NCI-H2227 (cell line): ENCODE measurements at regions not wholly inside any gene's neighbourhood (a gene's known extent, or its start where the extent isn't known, plus 50 kb on each side); places are given as distances from the start of the nearest gene placed in this dataset.
"Not testable (repeated sequence)": the region's sequence is repeated elsewhere in the genome, so short reads cannot be mapped to it uniquely, and the experiment has no call there.

Experiments used
- DNase-seq: peaks from one replicate; lab custom pipeline; 2025; ENCODE audit not compliant: unreplicated experiment; lab: John Stamatoyannopoulos, UW

DNA sequence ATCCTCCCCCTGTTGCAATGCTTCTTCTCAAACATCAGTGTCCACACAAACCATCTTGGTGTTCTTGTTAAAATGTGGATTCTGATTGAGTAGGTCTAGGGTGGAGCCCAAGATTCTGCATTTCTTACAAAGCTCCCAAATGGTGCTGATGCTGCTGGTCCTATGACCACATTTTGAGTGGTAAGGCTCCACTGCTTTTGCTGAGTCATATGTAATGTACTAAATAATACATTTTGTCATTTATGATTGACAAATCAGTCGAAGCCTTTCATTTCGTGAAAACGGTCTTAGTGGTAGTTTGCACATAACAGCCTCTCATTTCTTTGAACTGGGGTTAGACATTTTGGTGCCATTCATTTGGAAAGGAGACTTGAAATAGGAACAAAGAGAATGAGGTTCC is 286.3 kb upstream of the DPP6 start:
- not testable (repeated sequence) for DNase-seq

DNA sequence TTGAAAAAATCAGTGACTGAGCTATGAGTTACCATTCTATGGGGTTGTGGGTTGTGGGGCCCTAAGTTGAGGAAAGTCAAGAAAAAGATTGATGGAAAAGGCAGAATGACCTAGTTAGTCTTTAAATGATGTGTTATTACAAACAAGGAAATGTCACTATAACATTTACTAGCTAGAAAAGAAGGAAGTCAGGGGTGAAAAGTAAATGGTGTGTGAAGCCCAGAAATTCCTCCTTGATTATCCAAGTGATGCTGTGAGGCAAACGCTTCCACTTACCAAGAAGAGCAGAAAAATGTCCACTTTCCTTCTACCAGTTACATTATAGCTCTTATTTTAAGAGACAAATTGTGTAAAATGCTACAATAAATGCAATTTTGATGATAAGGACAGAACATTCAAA is 285.3 kb upstream of the DPP6 start:
- not testable (repeated sequence) for DNase-seq

DNA sequence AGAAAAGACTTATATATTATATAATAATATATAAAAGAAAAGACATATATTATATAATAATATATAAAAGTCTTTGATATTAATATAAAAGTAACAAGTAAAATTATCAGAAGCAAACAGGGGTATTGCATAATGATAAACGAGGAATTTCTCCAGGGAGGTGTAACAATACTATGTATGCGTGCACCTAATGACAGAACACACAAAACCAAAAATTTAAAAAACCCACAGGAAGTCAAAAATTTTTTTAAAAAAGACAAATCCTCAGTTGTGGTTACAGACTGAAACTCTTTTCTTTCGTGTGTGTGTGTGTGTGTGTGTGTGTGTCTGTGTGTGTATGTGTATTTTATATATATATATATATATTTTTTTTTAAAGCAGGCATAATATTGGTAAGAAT is 279.2 kb upstream of the DPP6 start:
- DNase-seq: no peak

GRCh38 chr7:153776940-153777339 is 275.3 kb upstream of the DPP6 start:
- not testable (repeated sequence) for DNase-seq

- DNase-seq: not testable (repeated sequence)
These were observed 254.8 kb upstream of the DPP6 start for GRCh38 chr7:153797363-153797762.

- DNase-seq: no peak
These were observed 244.1 kb upstream of the DPP6 start for GRCh38 chr7:153808117-153808516.

DNA sequence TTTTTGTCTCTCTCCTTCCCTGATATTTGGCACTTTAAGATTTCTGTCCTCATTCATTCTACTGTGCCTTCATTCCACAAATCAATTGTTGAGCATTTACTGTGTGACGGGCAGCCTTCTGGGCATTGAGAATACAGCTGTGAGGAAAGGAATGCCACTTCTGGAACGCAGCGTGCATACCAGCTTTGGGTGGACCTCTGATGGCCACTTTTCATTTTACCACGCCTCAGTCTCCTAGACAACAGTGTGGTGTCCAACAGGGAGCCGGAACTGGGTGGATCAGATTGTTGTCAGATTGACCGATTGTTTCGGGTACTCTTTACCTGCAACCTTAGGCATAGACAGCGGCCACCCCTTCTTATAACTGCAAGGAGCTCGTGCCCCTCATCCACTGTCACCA is 222.7 kb upstream of the DPP6 start:
- DNase-seq: no peak

- no peak for DNase-seq
These were observed 220.0 kb upstream of the DPP6 start for GRCh38 chr7:153832160-153832559.

DNA sequence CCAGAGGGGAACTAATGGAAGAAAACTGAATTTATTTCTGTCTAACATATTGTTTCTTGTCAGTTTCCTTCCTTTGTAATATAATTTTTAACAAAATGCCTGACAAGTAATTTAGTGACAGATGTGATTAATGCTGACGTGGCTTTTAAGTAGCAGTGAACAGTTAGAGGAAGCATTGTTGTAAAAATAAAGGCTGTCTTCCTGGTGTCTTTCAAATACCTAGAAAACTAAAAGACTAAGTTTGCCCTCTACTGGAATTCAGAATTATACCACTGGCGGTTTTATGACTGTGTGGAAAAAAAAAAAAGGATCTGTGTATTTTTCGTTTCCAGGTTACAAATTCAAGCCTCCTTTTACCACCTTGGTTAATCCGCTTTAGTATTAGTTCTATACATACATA is 217.1 kb upstream of the DPP6 start:
- no peak for DNase-seq

DNA sequence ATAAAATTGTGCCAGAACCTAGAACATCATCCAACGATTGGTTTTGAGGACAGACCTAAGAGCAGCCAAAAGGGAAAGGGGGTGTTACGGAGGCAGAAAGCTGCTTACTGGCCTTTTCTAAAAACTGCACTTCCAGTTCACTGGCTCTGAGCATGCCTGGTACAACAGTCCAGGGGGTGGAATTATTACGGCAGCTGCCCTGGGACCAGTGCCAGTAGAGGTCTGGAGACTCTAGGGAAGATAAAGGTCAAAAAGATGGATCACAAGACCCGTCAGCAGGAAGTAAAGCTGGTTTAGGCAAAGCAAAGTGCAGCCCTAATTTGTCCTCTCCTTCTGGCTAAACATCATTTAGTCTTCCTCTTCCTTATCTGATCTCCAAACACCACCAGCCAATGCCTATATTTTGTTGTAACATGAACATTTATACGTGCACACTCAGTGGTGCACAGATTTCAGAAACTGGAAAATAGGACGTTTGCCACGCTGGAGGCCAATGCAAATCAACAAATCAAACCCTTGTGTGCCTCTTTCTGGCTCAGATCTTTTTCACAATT is 216.4 kb upstream of the DPP6 start:
- DNase-seq: no peak

- DNase-seq: no peak
These were observed 213.6 kb upstream of the DPP6 start for GRCh38 chr7:153838591-153838990.

GRCh38 chr7:153840861-153841260 is 211.3 kb upstream of the DPP6 start:
- DNase-seq: no peak

DNA sequence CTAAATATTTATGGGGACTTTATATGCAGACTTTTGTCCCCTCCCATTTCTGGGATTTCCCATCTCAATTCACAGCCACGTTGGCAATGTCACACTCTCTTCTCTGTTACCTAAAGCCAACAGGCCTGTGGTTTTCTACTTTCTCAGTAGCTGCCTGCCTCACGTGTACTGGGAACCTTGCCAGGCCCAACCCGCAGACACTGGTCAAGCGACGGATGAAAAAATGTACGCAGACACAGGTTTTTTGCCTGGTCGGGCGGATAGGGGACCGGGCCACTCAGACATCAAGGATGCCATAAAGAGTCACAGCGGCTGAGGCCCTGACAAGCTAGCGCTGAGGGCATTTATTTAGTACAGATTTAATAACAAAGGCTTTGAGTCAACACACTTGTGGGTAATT is 204.4 kb upstream of the DPP6 start:
- DNase-seq: no peak

DNA sequence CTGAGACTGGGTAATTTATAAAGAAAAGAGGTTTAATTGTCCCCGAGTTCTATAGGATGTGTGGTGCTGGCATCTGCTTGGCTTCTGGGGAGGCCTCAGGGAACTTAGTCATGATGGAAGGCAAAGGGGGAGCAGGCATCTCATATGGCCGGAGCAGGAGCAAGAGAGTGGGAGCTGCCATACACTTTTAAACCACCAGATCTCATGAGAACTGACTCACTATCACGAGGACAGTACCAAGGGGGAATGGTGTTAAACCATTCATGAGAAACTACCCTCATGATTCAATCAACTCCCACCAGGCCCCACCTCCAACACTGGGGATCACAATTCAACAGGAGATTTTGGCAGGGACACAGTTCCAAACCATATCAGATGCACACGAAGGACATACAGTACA is 199.9 kb upstream of the DPP6 start:
- DNase-seq: no peak

- DNase-seq: no peak
These were observed 193.8 kb upstream of the DPP6 start for GRCh38 chr7:153858355-153858754.

GRCh38 chr7:153859239-153859638 is 193.0 kb upstream of the DPP6 start:
- DNase-seq: no peak

DNA sequence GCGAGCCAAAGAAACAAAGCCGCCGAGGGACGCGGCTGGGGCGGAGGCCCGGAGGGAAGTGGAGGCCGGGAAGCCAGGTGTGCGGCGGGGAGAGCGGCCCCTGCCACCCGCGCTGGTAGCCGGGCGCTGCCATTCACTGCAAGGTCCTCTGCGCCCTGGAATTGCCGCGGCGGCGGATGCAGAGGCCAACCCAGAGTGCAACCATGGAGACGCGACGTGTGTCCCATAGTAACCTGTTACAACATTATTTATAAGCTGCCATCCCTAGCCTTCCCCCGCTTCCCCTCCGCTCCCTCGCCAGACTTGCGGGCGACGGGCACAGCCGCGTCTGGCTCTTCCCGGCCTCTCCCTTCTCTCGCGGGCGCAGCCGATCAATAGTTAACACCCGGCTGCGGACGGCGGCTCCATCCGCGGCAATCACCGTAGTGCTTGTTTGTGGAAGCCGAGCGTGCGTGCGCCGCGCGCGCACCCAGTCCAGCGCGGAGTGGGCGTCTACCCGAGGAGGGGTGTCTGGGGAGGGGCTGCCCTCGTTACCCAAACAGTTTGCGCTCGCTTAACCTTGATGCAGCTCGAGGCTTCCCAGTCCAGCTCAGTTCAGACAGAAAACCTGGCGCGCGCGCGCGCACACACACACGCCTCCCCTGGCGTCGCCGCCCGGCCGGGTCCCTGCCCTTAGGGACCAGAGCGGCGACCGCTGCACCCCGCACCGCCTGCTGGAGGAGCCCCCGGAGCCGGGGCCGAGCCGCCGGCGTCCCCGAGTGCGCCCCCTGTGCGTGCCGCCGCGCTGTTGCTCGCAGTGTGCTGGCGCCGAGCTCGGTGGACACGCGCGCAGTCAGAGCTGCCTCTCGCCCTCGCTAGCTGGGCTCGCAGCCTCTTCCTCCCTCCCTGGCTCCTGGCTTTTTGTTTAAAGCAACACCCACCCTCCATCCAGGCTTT is 165.4 kb upstream of the DPP6 start:
- peak; percentile 17 for DNase-seq

GRCh38 chr7:153887749-153888569 is 164.2 kb upstream of the DPP6 start:
- DNase-seq: no peak

- DNase-seq: no peak
These were observed 160.2 kb upstream of the DPP6 start for GRCh38 chr7:153891990-153892389.

GRCh38 chr7:153902862-153903261 is 149.3 kb upstream of the DPP6 start:
- no peak for DNase-seq

DNA sequence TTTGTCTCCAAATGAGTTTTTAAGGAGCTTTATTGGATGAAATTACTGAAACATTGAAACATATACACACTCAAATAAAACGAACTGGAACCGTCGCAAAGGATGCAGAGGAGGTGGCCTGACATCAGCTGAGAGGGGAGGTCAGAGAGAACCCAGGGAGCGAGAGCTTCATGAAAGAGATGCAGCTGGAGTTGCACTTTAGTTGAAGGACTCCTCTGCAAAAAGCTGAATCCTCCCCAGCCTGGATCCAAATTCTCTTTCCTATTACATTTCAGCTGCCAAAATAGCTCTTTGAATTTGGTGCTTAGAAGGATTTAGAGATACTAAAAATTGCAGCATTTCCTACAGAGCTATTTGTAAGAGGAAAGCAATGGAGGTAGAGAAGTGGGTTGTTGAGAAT is 140.0 kb upstream of the DPP6 start:
- DNase-seq: no peak

GRCh38 chr7:153920126-153920525 is 132.1 kb upstream of the DPP6 start:
- DNase-seq: no peak
